ENCODE measurements at regions not wholly inside any gene's neighbourhood (a gene's known extent, or its start where the extent isn't known, plus 50 kb on each side); places are given as distances from the start of the nearest gene placed in this dataset.
"Not testable (repeated sequence)": the region's sequence is repeated elsewhere in the genome, so short reads cannot be mapped to it uniquely, and the experiment has no call there.

DNA sequence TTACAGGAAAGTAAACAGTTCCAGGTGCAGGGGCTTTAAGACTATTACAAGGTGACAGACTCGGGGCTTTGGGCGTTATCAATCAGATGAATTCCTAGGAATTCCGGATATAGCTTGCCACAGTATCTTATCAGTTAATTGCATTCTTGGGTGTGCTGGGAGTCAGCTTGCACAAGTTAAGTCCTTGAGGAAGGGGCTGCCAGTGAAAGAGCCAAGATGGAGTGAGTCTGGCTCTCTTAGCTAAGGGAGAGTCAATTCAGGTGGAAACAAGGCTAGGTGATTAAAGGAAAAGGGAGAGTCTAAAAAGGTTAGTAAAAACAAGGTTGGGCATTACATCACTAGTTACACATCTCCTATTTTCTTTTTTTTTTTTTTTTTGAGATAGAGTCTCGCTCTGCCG lies 199.8 kb upstream of the PRSS16 start:
- FAIRE-seq; DNase-seq (ENCODE audit: low spot score): not testable (repeated sequence)

DNA sequence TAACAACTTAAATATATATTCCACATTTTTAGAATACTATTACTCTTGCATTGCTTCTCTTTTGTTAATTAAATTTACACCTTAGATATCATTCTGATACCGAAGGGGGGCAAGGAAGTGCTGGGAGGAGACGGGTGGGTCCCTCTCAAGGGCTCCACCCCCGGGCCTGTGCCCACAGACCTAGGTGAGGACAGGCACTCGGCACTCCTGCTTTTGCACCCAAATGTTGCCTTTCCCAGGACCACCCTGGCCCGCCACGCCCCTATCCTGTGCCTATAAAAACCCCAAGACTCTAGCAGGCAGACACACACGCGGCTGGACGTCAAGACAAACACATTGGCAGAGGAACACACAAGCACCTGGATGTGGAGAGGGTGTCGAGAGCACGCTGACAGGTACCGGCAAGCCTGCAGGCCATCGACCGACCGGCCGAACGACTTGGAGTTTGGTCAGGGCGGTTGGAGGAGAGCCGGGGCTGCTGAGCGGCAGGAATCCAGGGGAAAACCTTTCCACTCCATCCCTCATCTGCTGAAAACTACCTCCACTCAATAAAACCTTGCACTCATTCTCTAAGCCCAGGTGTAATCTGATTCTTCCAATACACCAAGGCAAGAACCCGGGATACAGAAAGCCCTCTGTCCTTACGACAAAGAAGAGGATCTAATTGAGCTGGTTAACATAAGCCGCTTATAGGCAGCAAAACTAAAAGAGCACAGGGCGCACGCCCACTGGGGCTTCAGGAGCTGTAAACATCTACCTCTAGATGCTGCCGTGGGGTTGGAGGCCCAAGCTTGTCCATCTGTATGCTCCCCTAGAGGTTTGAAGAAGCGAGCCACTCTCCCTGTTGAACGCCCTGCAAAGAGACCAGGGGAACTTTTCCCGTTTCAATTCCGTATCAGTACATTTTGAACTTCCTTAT lies 197.4 kb upstream of the PRSS16 start:
- DNase-seq (ENCODE audit: low spot score) (no peak), FAIRE-seq (no peak)

GRCh38 chr6:27052082-27052730 lies 195.3 kb upstream of the PRSS16 start:
- DNase-seq (ENCODE audit: low spot score), result peak; percentile 59
- peak; percentile 76 for FAIRE-seq

DNA sequence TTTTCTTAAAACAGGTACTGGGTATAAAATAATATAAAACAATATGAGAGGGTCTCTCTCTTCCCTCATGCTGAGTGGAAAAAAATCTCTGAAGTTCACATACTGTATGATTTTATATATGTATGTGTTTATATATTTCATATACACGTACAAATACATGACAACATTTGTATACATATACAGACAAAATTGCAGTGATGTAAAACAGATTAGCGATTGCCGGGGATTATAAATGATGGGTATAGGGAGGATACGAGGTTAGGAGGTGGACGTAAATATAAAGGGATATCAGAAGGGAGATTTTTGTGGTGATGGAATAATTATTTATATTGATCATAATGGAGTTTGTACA lies 194.8 kb upstream of the PRSS16 start:
- FAIRE-seq, result no peak
- DNase-seq (ENCODE audit: low spot score), result no peak

- FAIRE-seq (peak; percentile 40), DNase-seq (ENCODE audit: low spot score) (peak; percentile 57)
Measured at GRCh38 chr6:27053738-27054137, 193.8 kb upstream of the PRSS16 start.

GRCh38 chr6:27056615-27057014 lies 190.9 kb upstream of the PRSS16 start:
- FAIRE-seq (no peak), DNase-seq (ENCODE audit: low spot score) (no peak)

- FAIRE-seq, result no peak
- DNase-seq (ENCODE audit: low spot score), result no peak
Measured at GRCh38 chr6:27059621-27060425, 187.7 kb upstream of the PRSS16 start.

DNA sequence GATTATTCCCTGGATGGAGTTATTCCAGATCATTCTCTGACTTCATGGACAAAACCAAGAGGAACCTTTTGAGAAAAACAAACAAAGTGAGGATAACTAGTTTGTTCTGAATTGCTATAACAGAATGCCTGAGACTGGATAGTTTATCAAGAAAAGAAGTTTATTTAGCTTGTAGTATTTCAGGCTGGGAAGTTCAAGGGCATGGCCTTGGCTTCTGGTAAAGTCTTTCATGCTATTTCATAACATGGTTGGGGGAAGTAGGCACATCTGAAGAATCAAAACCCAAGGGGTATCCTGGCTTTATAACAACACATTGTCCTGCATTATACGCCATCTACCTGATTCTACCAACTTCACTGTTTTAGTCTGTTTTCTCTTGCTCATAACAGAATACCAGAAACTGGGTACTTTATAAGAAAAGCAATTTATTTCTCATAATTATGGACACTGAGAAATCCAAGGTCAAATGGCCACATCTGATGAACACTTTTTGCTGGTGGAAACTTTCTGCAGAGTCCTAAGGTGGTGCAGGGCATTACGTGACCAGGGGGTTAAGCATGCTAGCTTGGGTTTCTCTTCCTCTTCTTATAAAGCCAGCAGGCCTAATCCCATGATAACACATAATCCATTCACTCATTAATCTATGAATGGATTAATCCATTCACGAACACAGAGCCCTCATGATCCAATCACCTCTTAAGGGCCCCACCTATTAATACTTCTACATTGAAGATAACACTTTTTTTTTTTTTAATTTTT lies 186.1 kb upstream of the PRSS16 start:
- no peak for DNase-seq (ENCODE audit: low spot score)
- no peak for FAIRE-seq

GRCh38 chr6:27062755-27063154 lies 184.7 kb upstream of the PRSS16 start:
- DNase-seq (ENCODE audit: low spot score) (no peak), FAIRE-seq (no peak)

DNA sequence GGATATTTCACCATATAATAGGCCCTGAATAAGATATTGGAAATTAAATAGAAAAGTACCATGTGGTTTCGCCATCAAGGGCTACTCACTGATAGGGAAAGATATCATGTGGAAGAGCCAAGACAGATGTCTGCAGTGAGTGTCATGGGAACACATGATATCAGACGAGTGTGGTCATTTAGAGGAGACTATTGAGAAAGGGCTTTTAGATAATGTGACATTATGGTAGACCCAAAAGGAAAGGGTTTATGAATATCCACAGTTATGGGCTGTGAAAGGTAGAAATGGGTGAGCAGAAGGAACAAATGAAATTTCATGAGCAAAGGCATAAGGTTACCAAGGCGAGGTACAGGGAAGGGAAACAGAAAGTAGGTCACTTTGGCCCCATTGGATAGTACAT lies 182.3 kb upstream of the PRSS16 start:
- DNase-seq (ENCODE audit: low spot score) (no peak), FAIRE-seq (no peak)

- DNase-seq (ENCODE audit: low spot score) (no peak), FAIRE-seq (no peak)
Measured at GRCh38 chr6:27066381-27066780, 181.1 kb upstream of the PRSS16 start.

DNA sequence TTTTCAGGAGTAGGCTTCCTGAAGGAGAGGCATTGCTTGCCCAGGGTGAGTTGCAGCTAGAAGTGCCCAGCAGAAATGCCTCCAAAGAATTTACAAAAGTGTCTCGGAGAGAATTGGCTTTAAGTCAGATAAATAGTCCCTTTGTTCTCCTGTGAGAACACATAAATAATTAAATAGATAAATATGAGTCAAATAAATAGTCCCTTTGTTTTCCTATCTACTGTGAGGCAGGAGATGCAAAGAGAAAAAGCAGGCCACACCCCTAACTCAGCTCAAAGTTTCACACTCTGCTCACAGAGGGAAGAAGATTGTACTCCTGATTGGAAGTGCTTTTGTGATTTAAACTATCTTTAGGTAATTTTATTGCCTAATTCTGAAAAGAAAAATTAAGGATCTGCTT lies 180.7 kb upstream of the PRSS16 start:
- no peak for DNase-seq (ENCODE audit: low spot score)
- FAIRE-seq, result no peak

DNA sequence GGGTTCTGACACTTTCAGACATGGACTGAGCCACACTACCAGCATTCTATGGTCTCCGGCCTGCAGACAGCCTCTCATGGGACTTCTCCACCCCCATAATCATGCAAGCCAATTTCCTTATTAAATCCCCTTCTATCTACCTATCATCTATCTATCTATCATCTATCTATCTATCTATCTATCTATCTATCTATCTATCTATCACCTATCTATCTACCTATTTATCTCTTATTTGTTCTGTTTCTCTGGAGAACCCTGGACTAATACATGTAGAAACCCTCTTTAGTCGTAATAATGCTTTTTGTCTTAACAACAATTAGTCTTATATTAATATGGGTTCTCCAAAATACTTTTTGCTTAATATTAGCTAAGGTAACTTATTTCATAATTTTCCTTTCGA lies 174.1 kb upstream of the PRSS16 start:
- DNase-seq (ENCODE audit: low spot score), result no peak
- FAIRE-seq, result no peak

GRCh38 chr6:27076116-27076515 lies 171.4 kb upstream of the PRSS16 start:
- FAIRE-seq (no peak), DNase-seq (ENCODE audit: low spot score) (no peak)

DNA sequence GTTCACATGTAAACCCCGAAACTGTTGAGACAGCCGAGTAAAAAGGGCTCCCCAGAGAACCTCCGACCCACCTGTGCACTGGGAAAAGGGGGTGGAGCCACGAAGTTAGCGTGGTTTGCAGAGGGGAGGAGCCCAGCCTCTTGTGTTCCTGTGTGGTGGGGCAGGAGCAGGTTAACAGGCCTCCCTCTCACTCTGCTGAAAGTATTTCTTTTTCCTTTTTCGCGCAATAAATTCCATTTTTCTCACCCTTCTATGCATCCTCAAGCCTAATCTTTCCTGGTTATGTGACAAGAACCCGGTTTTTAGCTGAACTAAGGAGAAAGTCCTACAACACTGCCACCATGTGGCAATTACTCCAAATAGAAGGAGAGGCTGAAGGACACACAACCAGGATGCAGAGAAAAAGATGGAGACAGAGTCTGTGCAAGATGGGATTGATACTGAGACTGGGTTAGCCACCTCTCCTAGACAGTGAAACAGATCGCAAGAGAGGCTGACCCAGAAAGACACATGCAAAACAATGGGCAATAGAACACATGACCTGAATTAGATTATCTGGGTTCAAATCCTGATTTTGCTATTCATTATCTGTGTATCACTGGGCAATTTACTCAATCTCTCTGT lies 168.7 kb upstream of the PRSS16 start:
- peak; percentile 63 for DNase-seq (ENCODE audit: low spot score)

DNA sequence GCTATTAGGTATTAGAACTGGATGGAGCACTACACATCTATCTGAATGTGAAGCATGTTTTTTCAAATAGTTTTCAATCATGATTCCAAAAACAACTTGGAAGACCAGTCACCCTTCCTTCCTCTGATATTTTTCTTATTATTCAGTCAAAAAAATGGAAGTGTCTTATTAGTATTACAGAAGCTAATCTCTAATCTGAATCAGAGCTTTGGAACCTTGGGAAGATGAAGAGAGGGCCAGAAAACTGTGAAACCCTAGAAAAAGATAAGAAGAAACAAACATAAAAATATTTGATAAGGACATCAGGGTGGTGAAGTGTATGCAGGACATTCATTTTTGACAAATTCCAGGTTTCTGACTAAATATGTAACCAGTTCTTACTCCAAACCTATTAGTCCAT lies 166.3 kb upstream of the PRSS16 start:
- DNase-seq (ENCODE audit: low spot score) (no peak), FAIRE-seq (no peak)

More for the DNA sequence above, 168.7 kb upstream of the PRSS16 start:
- FAIRE-seq, result peak; percentile 23

GRCh38 chr6:27081931-27082330 lies 165.6 kb upstream of the PRSS16 start:
- DNase-seq (ENCODE audit: low spot score), result no peak
- FAIRE-seq, result no peak

DNA sequence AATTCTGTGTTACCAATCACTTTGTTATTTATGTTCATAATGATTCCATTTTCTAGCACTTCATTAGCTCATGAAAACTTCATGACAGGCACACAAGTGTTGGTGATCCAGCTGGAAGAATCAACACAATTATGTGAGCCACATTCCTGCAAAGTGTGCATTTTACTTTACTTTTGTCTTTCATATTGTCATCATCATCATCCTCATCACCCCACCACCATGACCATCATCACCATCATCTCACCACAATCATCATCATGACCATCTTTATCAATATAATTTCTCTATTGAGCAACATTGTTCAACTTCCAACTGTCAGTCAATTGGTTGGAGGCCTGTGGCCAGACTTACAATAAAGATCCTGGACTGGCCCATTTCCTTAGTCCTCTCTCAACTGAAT lies 159.4 kb upstream of the PRSS16 start:
- FAIRE-seq, result no peak
- no peak for DNase-seq (ENCODE audit: low spot score)

DNA sequence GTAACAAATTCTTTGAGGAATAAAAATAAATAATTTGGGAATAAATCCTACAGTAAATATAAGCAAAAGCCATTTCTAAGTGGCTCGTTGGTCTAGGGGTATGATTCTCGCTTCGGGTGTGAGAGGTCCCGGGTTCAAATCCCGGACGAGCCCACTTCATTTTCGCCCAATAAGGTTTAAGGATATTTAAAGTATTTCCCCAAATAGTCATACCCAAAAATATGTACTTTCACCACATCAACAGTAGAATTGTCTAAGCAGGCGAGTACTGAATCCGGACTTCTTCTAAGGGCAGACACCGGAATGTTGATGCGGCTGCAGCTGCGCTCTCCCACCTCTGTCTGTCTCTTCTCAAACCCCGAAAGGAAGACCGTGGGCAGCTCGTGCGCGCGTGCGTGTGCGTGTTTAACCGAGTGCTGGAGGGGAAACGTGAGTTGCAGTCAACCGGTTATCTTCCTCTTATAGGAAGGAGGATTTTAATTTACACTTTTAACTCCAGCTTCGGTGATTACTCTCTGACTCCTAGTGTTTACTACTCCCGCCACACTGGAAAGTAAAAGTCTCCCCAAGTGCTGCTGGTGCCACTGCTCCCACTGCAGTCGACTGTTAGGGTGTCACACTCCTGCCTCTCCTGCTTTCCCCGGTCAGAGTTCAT lies 155.7 kb upstream of the PRSS16 start:
- DNase-seq (ENCODE audit: low spot score) (peak; percentile 95), FAIRE-seq (peak; percentile 86)

GRCh38 chr6:27092316-27092692 lies 155.2 kb upstream of the PRSS16 start:
- DNase-seq (ENCODE audit: low spot score), result peak; percentile 32
- FAIRE-seq, result no peak

Data from RCC 7860 (cell line).